HG02840 (cell line): ENCODE measurements at regions not wholly inside any gene's neighbourhood (a gene's known extent, or its start where the extent isn't known, plus 50 kb on each side); places are given as distances from the start of the nearest gene placed in this dataset.
"Not testable (repeated sequence)": the region's sequence is repeated elsewhere in the genome, so short reads cannot be mapped to it uniquely, and the experiment has no call there.

Experiments
- ATAC-seq: cut with Tn5 transposase; IDR thresholded peaks from one replicate; pipeline ENCODE4 v1.9.1; 2021; ENCODE audit warnings: mild to moderate bottlenecking, moderate library complexity, moderate number of reproducible peaks; ENCODE audit not compliant: unreplicated experiment, low FRiP score

DNA sequence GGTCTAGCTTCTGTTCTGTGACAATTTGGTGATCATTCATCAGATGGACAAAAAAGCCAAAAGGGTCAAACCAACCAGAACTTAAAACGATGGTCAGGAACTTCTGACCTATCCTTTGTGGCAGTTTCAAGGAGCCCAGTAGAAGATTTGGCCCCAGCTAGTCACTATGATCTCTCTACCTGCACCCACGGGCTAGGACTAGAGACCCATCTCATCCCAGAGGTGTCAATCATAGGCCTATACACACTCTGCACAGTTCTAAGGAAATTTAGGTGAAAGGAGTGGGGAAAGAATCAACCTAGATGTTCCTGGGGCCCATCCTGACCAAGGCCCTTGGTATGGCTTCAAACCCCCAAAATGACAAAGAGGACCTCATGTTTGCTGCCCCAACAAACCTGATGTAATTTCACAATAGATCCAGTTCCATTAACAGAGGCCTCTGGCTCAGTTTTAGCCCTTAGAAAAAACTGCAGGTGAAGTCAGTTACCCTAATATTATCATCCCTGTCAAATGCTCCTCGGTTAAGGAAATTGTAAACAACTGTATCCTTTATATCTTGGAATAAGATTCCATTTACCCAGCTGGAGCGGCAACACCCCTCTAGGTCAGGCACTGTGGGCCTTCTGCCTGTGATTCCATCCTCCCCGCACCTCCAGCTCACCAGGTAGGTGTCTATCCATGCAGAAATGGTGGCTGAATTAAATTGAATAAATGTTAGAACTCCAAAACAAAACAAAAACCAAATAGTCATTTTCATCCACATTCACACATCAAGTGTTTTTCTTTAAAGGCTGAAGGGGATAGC, 138.7 kb downstream of the ENC1 start:
- ATAC-seq: no peak

DNA sequence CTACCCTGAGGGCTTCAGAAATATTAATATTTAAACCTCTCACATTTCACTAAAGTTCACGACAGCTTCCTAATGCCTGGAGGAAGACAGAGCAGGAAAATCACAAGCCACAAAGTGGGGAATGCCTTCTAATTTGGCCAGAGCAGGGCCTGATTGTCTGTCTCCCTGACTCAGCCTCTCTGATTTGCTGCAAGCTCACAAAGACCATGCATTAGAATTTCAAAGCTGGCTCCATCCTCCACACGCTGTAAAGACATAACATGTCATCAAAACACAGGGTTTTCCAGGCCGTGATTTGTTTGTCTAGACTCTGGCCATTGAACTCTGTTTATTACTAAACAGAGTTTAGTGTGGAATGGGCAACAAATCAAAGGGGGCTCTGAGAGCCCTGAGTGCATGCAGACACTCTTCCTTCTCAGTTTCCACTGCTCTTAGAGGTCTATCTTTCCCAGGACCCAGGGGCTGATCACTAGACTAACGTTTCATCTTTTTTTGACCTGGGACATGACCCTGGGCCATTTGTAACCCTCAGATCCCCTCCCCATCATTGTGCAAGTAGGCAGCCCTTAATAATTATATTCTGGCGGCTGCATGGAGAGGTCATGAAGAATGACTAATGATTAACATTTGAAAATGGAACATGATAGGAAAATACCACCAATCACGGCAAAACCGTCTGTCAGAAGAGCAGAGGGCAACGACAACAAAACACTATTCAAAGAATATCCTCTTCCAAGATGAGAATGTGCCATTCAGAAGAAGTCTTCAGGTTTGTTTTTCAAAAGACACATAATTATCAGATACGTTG, 140.2 kb downstream of the ENC1 start:
- ATAC-seq: no peak

DNA sequence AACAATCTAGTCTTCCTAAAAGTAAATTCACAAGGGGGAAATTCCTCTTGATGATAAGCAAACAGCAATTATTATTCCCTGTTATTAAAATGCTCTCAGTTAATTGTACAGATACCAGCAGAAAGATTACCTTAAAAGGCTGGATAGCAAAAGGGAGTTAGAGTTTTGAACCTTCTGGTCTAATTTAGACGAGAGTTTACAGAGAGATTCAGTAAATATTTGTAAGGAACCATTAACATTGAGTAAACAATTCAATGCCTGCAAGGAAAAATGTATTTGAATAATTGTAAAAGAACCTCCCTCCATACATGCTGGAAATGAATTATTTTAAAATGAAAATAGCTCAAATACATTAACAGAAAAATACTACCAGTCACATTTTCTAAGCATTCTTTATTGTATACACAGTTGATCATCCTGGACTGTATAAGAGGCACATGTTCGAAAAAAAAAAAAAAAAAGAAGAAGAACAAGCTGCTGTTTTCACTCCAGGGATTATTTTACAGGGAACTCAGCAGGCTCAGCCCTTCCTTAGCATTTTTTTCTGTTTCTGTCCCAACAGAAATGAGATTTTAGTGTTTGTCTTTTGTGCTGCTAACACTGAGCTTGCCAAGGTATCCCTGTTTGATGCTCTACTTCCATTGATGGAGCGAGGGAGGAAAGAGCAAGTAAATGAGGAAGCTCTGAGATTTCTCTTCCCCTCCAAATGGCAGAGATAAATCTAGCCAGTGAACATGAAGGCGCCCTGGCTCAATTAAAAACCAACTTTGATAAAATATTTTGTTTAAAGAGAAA, 141.1 kb downstream of the ENC1 start:
- ATAC-seq: no peak

DNA sequence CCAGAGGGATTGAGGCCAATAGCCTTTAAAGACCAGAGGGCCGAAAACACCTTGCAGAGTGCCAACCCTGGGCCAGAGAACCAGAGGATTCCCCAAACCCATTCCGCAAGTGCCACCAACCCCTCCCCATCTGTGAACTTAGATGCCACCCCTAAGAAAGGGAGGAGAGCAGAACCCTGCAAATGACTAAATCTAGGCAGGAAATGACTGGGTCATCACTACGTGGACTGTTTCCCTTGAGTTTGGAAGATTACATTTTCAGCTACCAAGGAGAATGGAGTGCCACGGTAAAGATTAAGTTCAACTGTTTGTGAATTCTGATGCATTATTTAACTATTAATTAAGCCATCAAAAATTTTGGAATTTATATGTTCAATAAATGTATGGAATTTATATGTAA, 142.8 kb downstream of the ENC1 start:
- ATAC-seq: no peak

DNA sequence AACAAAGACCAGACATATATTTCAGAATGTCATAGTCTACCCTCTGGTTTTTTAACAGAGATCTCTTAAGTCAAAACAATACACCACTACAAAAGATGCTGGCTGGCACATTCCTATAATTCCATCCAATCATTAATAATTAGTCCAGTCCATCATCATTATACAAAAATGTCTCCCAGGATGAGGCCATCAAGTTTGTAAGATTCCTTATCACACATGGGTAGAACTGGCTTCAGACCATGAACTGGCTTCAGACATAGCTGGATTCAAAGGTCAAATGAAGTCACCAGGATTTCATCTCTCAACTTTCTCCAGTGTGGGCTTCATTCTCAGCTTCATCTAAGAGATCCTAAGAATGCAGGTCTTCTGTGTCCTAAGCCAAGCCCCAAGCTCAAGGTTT, 147.1 kb downstream of the ENC1 start:
- no peak for ATAC-seq

DNA sequence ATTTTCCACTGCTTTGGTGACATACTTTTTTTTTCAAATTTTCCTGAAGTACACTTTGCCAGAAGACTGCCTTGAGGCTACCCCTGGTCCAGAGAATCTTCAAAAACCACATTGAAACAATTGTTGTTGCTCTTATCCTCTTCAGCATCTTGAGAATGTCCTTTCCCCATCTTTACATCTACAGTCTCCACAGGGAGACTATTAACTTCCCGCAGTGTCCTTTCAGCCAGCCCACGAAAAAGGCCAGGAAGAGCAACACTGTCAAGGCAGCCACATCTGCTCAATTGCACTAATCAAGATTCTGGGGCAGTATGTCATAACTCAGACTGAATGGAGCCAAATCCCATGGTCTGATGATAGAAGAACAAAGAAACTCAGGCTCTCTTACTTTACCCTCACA, 148.3 kb downstream of the ENC1 start:
- ATAC-seq: no peak

DNA sequence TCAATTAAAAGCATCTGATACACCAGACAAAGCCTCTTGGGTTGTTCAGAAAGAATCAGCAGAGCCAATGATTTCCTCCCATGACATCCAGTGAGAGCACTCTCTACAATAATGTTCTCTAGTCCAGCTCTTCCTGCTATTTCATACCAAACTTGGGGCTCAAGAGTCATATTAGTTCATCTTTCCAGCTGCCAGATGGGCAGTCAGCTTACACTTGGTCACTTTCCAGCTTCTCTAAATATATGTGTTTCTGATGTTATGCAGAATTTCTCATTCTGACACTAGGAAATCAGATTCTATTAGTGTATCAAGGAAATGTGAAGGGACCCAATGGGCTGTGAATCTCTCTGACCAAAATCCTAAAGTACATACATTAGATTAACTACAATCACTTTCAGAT, 148.9 kb downstream of the ENC1 start:
- no peak for ATAC-seq

DNA sequence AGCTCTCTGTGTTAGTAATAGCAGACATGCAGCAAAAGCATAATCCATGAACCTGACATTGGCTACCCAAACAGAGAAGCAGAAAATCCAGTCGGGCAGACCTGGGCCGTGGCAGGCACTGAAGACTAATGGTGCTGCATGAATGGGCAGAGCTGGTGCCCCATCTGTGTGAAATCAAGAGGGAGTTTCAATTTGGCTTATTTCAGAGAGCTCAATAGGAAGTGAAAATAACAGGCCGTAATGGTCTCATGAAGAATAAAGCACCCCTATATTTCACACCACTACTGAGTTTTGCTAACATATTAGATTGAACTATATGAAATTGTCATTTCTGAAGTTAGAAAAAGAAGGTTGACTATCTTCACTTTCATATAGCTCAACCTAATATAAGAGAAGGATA, 149.7 kb downstream of the ENC1 start:
- ATAC-seq: peak; percentile 95

DNA sequence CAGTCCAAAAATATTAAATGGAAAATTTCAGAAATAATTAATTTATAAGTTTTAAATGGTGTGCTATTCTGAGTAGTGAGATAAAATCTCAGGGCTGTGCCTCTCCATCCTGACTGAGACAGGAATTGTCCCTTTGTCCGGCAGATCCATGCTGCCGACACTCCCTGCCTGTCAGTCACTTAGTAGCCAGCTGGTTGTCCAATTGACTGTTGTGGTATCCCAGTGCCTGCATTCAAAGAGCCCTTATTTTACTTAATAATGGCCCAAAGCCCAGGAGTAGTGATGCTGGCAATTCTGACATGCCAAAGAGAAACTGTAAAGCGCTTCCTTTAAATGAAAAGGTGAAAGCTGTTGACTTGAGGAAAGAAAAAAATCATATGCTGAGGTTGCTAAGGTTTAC, 157.5 kb downstream of the ENC1 start:
- no peak for ATAC-seq

DNA sequence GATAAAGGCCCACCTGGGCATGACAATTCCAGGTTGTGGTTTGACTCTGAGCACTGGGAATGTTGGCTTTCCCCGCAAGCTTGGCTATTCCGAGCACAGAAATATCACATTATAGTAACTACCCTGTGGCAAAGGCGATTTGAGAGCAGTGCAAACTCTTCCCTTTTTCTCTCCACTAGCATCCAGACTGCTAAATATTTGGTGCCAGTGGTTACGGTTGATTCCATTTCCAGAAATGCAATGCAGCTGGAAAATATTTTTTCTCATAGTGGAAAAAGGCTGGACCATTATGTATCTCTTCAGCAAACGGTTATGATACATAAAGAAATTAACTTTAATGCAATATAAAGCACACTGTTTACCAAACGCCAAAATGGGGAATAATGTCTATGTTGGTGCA, 158.0 kb downstream of the ENC1 start:
- ATAC-seq: no peak

DNA sequence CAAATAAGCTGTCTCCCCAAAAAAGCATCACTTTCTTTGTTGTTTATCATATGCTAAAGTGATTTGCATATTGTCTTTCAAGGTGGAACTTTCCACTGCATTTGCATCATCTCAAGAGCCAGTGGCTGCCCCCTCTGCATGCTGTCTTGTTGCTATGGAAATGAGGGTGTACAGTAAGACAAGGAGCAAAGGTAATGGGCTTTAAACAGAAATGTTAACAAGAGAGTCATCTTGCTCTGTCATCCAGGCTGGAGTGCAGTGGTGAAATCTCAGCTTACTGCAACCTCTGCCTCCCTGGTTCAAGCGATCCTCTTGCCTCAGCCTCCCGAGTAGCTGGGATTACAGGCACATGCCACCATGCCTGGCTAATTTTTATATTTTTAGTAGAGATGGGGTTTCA, 159.2 kb downstream of the ENC1 start:
- not testable (repeated sequence) for ATAC-seq

DNA sequence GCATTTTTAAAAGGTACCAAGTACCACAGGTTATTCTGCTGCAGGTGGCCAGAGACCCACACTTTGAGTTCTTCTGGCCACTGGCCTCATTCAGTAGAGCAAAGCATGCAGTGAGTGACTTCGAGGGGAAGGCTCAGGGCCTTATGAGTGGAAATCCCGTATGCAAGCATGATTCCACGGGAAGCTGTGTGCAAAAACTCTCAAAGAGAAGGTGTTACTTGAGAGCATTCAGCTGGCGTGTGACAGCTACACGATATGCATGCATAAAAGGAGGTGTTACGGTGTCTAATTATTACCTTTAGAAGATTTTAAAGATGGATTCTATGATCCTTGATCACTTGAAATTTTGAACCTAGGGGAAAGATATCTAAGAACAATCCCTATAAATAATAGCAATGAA, 160.3 kb downstream of the ENC1 start:
- no peak for ATAC-seq

DNA sequence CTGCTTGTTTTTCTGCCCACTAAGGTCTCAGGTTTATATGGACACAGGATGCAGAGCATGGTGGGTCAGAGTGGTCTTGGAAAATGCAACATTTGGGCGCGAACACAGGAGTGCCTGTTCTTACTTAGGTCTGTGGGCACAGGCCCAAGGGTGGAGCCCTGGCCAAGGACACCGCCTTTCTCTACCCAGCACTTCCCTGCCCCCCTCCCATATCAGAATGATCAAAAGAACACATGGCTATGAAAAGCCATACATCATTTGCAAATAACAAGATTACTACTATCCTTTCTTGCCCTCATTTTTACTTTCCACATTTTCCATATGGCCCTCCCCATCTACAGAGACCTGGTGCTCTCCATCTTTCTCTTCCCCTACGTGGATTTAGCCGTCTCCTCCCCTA, 162.2 kb downstream of the ENC1 start:
- no peak for ATAC-seq

DNA sequence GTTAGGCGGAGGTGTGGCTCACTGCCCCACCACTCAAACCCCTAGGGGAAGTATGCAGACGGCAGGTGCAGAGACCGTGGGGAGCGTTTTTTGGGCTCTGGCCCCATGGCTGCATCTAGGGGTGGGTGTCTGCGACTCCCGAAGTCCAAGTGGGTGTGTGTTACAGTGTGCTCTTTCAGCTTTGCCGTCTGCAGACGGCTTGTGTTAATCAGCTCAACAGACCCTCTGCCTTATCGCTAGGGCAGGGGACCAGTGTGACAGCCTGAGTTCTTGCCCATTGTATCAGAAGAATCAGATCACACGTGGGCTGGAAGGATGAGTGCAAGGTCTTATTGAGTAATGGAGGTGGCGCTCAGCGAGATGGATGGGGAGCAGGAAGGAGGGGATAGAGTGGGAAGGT, 162.8 kb downstream of the ENC1 start:
- no peak for ATAC-seq

DNA sequence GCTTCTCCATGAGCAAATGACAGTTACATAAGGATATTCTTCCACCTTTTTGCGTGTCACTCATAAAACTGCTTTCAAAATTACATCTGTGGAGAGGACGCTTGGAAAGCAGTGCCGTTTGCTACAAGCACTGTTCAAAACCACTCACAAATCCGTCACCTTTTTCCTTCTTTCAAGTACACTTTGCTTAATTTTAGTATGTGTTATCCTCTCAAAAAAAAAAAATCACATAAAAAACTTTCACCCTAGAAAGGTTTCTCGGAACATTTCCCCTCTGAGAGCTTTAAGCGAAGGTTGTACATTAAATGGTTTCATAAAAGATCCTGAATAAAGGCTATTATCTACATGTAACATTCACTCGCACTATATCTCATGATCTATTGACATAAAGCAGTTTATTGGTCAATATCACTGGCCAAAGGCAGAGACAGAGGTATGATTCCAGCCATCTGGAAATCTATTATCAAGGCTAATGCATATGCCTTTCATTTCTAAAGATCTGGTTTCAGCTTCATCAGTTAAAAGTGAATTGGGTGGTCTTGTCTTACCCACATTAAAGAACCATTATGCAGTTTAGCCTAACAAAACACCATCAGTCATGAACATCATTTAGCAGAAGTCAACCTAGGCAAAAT, 163.6 kb downstream of the ENC1 start:
- no peak for ATAC-seq

DNA sequence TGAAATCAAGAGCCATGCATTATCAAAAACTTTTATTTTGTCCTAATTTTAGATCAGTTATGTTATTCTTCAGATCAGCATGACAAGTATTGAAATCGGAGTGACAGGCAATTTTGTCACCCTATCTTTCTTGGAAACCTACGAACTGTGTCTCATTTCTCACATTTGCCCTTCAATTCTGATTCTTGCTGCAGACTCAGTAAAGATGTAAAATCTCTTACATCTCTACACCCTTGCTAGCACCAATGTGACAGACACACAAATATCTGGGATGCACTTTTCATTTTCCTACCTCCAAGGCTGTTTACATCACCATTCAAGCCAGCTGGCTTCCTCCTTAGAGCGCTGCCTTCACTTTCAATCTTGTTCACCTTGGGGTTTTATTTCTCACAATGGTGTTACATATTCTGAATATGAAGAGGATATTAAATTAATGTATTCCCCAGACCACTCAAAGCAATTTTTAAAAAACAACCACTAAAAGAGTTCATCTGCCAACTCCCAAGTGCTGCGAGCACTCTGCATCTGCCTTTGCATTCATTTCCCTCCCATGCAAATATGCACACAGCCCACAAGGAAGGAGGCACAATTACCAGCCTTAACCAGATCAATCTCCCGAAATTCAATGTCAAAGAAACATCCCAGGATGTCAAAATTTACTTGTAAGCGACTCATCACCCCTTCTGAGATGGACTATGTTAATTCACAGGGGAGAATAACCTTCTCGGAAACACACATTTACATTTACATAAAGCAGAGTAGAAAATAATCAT, 164.3 kb downstream of the ENC1 start:
- ATAC-seq: no peak

DNA sequence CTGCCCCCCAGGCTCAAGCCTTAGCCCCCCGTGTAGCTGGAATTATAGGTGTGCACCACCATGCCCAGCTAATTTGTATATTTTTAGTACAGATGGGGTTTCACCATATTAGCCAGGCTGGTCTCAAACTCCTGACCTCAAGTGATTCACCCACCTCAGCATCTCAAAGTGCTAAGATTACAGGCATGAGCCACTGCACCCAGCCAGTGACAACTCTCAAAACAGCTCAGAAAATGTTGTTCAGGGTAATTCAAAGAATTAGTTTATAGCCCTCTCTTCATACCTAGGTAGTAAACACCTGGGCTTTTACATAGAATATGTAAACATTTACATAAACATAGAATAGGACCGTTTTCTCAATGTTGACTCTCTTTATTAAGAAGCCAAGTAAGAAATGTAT, 168.7 kb downstream of the ENC1 start:
- ATAC-seq: no peak

DNA sequence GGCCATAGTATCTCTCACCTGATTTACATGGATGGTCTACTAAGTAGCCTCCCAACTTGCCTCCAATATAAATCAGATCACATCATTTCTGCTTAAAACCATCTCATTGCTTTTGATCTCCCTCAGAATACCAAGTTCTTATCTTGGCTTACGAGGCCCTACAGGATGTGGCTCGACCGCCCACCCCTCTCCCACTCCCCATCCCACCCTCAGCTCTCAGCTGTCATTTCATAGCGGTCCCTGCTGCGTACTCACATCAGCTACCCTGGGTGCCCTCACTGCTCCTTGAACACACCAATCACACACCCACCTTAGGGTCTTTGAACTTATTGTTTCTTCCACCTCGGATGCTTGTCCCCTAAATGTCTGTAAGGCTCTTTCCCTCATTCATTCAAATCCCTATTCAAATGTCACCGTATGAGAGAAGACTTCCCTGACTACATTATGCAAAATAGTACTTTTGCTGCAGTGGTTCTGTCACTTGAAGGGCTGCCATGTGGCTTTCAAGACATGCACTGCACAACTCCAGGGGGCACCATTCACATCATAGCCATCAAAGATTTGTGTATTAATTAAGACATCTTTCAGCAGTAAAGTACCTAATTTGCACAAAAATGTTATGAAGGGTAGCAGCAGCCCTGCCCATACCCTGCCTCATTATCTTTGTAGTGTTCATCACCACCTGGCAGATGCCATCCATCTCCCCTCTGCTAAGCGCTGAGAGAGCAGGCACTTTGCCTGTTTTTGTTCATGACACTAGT, 171.1 kb downstream of the ENC1 start:
- no peak for ATAC-seq

DNA sequence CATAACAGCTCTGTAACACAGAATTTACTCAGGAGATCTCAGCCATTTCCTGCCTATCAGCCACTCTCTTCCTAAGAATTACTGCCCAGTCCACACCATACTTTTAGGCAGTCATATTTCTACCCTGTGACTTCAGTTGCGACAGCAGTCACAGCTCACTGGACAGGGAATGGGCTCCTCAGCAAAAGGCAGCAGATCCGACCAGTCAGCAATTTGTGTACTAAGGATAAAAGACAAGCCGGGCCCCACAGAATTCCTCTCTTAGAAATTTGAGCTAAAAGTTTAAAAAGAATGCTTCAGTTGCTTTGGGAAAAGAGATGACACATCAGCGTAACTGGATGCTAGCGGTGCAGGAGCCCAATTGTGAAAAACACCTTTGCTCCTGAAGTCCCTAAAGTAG, 172.1 kb downstream of the ENC1 start:
- no peak for ATAC-seq
